HFF-Myc (cell line): ENCODE measurements at regions not wholly inside any gene's neighbourhood (a gene's known extent, or its start where the extent isn't known, plus 50 kb on each side); places are given as distances from the start of the nearest gene placed in this dataset.

Experiments used
- DNase-seq: peaks from one replicate; pipeline ENCODE4 v3.0.0-alpha.2; 2011; ENCODE audit warnings: low read depth; ENCODE audit errors: extremely low read depth
- H3K4me3 ChIP-seq: replicated peaks from 2 replicates; pipeline ENCODE4 v1.5.1; 2011; ENCODE audit warnings: low read depth, mild to moderate bottlenecking, control low read depth, low read length
- TF ChIP-seq, protein P1 (sequence below): IDR thresholded peaks from 2 replicates; pipeline ENCODE4 v1.5.1; 2012; ENCODE audit warnings: mild to moderate bottlenecking, low read depth, low read length, control low read depth; ENCODE audit errors: missing control alignments

DNA sequence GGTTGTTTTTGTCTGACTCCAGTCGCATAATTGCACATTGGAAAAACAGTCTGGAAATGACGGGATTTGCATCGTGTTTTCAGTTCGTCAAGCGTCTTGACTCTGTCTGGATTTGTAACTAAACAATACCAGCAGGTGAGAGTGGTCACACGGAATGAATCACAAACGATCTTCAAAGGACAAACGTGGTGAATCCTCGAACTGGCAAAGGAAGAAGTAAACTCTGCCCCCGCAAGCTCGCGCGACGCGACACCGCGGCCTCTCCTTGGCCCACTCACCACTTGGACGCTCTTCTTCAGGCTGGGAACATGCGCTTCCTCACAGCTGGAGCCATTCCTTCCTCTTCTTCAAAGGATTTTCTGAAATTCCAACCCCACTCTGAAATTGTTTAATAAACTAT, 352.6 kb downstream of the THBS2 start:
- DNase-seq: no peak
- TF ChIP-seq, protein P1, sequence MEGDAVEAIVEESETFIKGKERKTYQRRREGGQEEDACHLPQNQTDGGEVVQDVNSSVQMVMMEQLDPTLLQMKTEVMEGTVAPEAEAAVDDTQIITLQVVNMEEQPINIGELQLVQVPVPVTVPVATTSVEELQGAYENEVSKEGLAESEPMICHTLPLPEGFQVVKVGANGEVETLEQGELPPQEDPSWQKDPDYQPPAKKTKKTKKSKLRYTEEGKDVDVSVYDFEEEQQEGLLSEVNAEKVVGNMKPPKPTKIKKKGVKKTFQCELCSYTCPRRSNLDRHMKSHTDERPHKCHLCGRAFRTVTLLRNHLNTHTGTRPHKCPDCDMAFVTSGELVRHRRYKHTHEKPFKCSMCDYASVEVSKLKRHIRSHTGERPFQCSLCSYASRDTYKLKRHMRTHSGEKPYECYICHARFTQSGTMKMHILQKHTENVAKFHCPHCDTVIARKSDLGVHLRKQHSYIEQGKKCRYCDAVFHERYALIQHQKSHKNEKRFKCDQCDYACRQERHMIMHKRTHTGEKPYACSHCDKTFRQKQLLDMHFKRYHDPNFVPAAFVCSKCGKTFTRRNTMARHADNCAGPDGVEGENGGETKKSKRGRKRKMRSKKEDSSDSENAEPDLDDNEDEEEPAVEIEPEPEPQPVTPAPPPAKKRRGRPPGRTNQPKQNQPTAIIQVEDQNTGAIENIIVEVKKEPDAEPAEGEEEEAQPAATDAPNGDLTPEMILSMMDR: no peak

GRCh38 chr6:168896321-168896720, 357.3 kb downstream of the THBS2 start:
- H3K4me3 ChIP-seq: no peak overlapping the region
- DNase-seq: no peak
- TF ChIP-seq, protein P1: no peak

More for the DNA sequence above, 352.6 kb downstream of the THBS2 start:
- H3K4me3 ChIP-seq: no peak overlapping the region

- peak; percentile 45 for DNase-seq
- no peak overlapping the region for H3K4me3 ChIP-seq
- TF ChIP-seq, protein P1: peak; percentile 93
Observed at GRCh38 chr6:168895102-168895812, 358.4 kb downstream of the THBS2 start.

DNA sequence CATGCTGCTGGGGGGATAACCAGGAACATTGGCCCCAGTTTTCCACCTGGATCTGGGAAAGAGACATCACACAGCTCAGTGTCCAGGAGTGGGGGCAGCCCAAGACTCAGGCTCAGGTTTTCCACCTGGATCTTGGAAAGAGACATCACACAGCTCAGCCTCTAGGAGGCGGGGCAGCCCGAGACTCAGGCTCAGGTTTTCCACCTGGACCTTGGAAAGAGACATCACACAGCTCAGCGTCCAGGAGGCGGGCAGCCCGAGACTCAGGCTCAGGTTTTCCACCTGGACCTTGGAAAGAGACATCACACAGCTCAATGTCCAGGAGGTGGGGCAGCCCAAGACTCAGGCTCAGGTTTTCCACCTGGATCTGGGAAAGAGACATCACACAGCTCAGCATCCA, 361.6 kb downstream of the THBS2 start:
- H3K4me3 ChIP-seq: no peak overlapping the region
- DNase-seq: no peak
- TF ChIP-seq, protein P1: no peak

DNA sequence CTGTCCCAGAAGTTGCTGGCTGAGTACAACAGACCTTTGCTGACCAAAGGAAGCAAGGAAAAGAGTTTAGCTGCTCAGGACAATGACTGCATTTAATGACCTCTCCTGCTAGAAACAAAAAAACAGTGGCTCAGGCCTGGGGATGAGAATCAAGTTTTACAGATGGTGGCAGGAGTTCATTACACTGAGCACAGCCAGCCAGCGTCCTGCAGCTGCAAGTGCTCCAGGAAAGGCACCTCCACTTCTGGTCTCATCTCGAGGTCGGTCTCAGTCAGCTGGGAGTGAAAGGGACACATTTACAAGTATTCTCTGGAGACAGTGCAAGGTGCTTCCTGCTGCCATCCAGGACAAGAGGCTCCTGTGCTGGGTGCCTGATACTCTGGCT, 362.7 kb downstream of the THBS2 start:
- no peak for DNase-seq
- H3K4me3 ChIP-seq: no peak overlapping the region
- TF ChIP-seq, protein P1: no peak

DNA sequence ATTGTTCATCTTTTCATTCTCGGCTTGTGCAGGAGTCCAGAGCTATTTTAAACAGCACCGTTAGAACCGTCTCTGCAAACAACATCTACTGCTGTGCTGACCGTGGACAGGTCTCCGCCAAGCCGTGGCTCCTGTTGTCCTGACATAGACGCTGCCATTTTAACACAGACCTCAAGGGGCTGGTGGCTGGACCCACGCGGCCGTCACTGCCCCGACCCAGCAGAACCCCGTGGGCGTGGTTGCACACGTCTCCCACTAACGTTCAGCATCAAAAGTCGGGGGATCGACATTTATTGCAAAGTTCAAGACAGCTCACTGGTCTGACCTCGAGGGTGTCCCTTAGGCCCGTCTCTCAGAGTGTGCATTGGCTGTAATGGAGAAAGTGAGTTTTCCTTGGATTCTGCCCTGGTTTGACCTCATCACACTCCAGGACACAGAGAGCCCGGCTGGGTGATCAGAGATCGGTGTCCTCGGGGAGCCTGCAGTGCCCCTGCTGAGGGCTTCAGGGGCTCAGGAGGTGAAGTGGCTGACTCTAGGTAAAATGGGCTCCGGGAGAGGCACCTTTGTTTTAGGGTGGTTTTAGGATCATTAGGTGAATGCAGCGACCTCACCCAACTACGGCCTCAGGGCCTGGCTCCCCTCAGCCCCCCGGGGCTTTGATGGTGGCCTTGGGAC, 363.2 kb downstream of the THBS2 start:
- no peak overlapping the region for H3K4me3 ChIP-seq
- no peak for DNase-seq
- TF ChIP-seq, protein P1: no peak
